GM12874 (cell line): ENCODE measurements at regions not wholly inside any gene's neighbourhood (a gene's known extent, or its start where the extent isn't known, plus 50 kb on each side); places are given as distances from the start of the nearest gene placed in this dataset.

Experiments
- TF ChIP-seq, protein P1 (sequence below): IDR thresholded peaks from 2 replicates; pipeline ENCODE4 v1.5.1; 2011; ENCODE audit warnings: low read depth, mild to moderate bottlenecking, control low read depth, low read length, moderate library complexity; ENCODE audit not compliant: insufficient read depth

DNA sequence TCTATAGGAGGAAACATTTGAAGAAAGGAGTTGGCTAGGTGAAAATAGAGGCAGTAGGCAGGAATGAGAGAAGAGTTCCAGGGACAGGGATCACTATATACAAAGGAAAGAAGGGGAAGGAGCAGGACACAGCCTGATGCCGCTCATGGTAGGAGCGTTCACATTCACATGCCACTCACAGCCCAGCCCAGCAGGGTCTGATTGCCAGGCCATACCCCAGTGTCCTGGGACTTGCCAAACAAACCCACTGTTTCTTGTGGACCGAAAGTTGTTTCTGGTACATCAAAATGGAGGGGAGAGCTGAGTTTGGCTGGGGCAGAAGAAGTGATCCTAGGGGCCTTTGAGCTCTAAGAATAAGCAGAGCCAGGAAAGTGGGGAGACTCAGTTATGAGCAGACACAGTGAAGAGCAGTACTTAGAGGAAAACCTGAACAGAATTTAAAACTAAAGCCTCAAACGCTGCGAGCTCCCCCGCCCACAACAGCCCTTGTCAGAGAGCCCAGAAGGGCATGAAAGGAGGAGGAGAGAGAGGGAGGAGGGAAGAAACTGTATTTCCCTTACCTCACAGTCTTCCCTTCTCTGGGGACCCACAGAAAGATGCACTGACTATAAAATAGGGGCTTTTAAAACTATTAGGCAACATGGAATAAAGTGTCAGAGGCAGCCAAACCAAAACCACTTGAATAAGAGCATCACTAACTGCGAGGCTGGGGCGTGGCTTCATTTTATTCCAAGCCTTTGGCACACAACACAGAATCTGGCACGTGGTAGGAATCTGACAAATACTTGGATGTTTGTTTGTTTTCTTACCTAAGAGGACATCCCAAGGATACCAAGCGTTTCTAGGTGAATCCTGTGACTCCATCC is 129.0 kb downstream of the RPL22L1 start:
- TF ChIP-seq, protein P1, sequence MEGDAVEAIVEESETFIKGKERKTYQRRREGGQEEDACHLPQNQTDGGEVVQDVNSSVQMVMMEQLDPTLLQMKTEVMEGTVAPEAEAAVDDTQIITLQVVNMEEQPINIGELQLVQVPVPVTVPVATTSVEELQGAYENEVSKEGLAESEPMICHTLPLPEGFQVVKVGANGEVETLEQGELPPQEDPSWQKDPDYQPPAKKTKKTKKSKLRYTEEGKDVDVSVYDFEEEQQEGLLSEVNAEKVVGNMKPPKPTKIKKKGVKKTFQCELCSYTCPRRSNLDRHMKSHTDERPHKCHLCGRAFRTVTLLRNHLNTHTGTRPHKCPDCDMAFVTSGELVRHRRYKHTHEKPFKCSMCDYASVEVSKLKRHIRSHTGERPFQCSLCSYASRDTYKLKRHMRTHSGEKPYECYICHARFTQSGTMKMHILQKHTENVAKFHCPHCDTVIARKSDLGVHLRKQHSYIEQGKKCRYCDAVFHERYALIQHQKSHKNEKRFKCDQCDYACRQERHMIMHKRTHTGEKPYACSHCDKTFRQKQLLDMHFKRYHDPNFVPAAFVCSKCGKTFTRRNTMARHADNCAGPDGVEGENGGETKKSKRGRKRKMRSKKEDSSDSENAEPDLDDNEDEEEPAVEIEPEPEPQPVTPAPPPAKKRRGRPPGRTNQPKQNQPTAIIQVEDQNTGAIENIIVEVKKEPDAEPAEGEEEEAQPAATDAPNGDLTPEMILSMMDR, result no peak

DNA sequence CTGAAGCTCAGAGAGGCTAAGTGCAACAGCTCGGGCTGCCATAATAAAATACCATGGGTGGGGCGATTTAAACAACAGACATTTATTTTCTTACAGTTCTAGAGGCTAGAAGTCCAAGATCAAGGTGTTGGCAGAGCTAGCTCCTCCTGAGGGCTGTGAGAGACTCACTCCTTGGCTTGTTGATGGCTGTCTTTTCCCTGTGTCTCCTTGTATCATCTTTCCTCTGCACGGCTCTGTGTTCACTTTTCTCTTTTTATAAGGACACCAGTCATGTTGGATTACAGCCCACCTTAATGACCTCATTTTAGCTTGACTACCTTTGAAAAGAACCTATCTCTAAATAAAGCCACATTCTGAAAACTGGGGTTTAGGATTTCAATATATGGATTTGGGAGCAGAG is 129.7 kb downstream of the RPL22L1 start:
- TF ChIP-seq, protein P1, result no peak

DNA sequence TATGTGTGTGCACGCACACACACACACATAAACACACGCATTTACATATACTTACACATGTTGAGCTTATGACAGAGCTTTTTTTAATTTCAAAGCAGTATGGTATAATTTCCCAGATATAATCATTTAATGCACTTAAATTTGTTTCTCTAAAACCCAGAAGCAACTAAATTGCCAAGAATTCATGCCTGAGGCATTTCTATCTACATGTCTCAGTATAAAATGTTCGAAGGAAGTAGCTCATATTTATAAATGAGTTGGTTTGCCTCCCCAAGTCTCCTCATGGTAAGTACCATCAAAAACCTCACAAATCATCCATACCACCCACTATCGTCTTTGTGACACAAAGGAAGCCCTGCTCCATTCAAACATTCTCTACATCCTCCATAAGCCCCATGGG is 130.6 kb downstream of the RPL22L1 start:
- TF ChIP-seq, protein P1, result no peak

DNA sequence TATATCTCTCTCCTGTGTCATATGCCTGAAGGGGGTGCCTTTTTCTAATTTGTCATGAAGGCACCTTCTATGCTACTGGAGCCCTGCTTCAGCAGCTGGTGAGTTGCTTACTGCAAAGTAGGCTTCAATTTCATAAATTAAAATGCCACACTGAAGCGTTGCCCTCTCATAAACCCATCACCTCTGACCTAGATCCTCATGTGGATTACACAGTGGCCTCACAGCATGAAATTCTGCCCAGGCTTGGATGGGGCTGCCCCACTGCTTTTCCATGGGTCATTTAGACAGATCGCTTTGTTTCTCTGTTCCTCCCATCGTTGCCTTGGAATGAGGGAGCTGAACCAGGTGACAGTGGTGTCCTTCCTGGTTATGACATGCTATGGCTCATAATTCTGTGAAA is 131.2 kb downstream of the RPL22L1 start:
- TF ChIP-seq, protein P1, result no peak

DNA sequence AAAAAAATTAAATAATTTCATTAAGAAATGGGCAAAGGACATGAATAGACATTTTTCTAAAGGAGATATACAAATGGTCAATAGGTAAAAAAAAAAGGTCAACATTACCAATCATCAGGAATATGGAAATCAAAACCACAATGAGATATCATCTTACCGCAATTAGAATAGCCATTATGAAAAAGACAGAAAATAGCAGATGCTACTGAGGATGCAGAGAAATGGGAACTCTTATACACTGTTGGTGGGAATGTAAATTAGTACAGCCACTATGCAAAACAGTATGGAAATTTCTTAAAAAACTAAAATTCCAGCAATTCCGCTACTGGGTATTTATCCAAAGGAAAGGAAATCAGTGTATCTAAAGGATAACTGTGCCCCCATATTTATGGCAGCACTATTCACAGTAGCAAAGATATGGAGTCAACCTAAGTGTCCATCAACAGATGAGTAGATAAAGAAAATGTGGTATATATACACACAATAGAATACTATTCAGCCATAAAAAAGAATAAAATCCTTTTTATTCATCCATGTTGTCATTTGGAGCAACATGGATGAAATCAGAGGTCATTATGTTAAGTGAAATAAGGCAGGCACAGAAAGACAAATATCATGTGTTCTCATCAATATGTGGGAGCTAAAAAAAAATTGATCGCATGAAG is 132.4 kb downstream of the RPL22L1 start:
- TF ChIP-seq, protein P1, result no peak

DNA sequence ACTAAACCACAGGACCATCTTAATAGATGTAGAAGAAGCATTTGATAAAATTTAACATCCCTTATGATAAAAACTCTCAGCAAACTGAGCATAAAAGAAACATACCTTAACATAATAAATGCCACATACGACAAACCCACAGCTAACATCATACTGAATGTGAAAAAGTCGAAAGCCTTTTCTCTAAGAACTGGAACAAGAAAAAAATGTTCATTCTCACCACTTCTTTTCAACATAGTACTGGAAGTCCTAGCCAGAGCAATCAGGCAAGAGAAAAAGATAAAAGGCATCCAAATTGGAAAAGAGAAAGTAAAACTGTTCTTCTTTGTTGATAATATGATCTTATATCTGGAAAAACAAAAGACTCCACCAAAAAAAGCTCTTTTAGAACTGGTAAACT is 134.2 kb downstream of the RPL22L1 start:
- TF ChIP-seq, protein P1, result no peak

DNA sequence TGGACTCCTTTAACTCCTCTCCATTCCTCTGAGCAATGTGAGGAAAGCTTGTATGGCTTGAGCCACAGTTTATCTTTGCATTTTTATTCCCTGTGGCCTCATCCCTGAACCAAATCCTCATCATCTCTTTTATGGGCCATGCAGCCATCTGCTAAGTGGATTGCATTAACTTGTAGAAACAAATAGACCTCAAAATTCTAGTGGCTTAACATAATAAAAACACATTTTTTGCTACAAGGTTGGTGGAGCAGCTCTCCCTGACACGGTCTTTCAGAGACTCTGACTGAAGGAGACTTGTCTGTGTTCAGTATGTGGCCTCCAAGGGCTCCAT is 135.3 kb downstream of the RPL22L1 start:
- TF ChIP-seq, protein P1, result no peak
